ENCODE measurements at regions not wholly inside any gene's neighbourhood (a gene's known extent, or its start where the extent isn't known, plus 50 kb on each side); places are given as distances from the start of the nearest gene placed in this dataset.
"Not testable (repeated sequence)": the region's sequence is repeated elsewhere in the genome, so short reads cannot be mapped to it uniquely, and the experiment has no call there.

DNA sequence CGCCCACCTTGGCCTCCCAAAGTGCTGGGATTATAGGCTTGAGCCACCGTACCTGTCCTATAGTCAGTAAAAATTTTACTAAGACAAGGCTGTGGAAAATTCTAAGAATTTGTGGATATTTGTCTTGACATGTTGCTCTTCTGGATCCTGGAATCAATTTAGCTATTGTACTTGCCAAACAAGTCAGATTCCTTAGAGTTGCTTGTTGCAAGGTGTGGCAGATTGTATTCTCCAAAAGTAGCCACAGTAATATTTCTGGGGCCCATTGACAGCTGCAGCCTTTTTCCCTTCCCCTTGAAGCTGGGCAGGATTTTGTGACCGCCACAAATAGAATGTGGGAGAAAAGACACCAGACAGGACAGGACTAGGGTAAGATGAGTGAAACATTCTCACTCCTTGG is 98.8 kb upstream of the TMTC4 start:
- no peak for DNase-seq

DNA sequence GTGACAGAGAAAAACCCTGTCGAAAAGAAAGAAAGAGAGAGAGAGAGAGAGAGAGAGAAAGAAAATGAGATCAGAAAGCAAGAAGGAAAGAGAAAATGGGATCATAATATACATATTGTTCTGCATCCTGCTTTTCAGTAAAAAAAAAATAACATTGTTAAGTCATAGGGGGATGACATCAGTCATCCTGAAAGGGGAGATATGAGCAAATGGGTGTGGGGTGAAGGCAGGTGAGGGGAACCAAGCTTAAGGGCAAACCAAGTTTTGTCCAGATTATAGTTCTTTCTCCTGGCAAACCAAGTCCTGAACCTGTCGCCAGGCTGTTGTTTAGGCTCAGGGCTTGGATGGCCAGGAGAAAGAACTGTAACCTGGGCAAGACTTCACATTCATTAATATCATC is 92.6 kb upstream of the TMTC4 start:
- DNase-seq = no peak

DNA sequence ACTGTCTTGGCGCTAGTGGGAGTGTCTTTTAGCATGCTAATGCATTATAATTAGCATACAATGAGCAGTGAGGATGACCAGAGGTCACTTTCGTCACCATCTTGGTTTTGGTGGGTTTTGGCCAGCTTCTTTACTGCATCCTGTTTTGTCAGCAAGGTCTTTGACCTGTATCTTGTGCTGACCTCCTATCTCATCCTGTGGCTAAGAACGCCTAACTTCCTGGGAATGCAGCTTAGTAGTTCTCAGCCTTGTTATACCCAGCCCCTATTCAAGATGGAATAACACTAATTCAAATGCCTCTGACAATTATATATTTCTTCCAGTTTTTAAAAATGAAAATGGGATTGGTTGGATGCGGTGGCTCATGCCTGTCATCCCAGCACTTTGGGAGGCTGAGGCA is 92.0 kb upstream of the TMTC4 start:
- not testable (repeated sequence) for DNase-seq

DNA sequence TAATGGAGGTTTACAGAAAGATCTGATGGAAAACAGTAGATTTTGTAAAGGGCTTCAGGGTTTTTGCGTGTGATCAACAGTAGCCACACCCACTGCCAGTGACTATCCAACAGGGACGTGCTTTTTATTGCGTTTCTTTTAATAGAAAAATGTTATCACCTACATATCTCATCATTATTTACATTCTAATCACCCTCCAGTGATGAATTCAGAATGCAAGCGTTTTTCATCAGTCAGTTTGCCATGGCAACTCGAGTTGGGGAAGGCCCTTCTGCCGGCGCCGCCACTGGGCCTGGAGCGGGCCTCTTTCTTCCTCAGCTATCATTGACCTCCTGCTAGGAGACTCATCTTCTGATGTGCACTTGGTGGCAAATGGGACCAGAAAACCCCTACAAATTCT is 90.3 kb upstream of the TMTC4 start:
- no peak for DNase-seq

DNA sequence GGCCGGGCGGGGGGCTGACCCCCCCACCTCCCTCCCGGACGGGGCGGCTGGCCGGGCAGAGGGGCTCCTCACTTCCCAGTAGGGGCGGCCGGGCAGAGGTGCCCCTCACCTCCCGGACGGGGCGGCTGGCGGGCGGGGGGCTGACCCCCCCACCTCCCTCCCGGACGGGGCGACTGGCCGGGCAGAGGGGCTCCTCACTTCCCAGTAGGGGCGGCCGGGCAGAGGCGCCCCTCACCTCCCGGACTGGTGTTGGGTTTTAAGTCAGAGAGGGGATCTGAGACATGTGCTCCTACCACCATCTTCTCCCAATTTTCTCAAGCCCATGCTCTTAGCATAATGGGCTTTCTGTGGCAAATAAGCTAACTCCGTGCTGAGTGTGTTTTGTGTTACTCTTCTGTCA is 87.5 kb upstream of the TMTC4 start:
- not testable (repeated sequence) for DNase-seq

DNA sequence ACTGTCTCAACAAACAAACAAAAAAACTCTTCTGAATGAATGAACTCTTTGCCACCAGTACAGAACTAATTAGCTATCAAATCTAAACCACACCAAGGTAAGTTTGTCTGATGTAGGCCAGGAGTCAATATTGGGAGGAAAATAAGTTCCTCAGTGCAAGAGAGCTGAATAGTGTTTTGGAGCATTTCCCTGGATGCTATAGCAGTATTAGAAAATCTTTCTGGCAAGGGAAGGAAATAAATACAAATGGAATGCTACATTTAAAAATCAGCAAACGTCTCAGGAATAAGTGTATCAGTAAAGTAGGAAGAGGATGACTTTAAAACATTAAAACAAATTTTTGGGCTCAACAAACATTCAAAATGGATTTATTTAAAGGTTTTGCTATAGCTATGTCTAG is 81.3 kb upstream of the TMTC4 start:
- no peak for DNase-seq

DNA sequence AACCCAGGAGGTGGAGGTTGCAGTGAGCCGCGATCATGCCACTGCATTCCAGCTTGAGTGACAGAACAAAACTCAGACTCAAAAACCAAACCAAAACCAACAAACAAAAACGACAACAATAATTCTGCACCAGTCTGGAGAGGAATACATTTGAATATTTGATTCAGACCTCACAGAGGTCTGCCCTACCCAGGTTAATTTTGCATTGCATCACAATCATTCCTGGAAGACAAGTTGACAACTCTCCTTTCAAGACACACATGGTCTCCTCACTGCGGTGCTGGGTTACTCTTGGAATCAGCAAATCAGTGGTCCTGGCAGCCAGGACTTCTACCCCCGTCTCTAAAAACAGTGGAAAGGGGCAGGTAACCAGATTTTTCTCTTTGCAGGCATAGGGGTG is 79.9 kb upstream of the TMTC4 start:
- DNase-seq = no peak

DNA sequence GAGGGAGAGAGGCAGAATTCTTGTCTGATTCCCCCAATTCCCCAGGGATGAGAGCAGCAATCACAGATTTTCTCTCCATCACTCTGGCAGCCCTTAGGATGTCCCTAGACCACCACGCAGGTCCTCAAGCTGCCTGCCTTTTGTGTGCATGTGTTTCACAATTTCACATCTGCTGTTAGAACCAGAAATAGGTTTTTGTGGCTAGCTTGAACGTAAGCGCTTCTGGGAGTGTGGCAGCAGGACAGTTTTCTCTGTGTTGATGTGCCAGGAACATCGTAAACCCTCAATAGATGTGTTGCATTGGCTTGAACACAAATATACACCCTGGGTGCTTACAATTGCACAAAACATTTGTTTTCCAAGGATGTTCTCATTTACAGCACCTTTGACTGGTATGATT is 78.8 kb upstream of the TMTC4 start:
- peak in 4 of 58 donors; percentile 4 to 22 (median 8) for DNase-seq

DNA sequence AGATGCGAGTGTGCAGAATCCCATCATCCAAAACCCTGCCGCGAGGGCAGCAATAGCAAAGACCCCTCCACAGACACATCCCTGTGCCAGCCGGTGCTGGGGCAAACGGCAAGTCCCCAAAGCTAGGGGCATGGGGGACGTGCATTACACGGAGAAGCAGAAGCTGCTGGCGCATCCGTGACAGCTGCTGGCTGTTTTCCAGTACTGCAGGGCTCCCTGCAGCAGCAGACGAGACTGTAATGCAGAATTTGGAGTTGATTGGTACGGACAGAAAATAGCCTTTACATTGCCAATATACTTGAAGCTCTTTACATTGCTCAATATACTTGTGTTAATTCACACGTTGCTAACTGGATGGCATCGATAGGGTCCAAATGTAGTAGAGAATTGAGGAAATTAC is 77.2 kb upstream of the TMTC4 start:
- peak in 26 of 58 donors; percentile 1 to 41 (median 10) for DNase-seq

DNA sequence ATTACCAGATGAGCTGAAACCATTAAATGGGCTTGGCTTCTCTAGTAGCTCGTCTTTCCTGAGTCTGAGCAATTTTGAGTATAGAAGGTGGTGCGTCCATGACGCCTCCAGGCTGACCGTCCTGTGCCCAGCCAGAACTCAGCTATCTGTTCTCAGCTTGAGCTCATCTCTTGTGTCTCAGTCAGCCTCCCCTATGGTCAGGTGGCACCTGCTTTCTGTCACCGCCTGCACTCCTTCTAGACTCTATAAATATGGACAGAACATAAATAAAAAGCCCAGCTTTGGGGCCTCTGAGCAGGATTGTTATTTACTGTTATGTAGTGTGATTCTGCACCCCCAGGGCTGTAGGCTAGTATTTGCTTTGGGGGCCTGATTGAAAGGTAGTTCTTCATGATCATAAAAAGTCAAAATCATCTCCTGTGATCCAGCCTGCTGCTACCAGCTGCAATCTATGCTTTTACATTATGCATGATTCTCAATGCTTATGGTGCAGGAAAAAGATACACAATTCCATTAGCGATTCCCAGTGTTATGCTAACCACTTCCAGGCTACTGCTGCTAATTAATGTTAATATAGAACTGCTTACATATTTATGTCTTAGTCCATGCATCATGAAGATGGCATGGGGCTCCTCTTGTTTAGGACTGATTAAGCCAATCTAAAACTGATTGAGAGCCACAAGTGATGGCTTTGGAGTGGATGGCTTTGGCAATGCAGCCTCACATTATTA is 72.5 kb upstream of the TMTC4 start:
- no peak for DNase-seq

DNA sequence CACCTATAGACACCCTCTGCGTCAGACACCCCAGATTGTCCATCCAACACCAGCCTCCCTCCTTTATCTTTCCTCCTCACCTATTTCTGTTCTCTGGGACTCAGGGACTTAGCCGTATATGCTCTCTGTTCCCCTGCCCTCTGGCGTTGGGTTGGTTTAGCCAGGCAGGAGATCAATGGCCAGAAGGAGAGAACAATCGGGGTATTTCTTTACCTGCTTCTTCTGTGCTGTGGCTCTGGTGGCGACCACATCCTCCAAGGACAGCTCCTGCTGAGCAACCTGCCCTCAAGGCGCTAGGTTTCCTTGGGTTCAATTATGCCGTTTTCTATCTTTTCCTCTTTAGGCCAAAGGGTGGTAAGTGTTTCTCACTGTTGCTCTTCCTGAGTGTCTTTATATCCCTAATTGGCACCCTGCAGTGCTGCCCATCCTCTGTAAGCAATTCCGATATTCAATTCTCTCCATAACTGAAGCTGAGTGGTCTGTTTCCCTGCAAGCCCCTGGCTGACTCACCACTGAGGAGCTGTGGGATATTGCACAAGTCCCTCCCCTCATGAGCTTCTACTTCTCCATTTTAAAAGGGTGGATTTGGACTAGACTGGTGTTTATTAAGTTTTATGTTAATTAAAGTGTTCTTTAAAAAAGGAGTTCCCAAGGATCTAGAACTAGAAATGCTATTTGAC is 63.7 kb upstream of the TMTC4 start:
- DNase-seq = no peak

DNA sequence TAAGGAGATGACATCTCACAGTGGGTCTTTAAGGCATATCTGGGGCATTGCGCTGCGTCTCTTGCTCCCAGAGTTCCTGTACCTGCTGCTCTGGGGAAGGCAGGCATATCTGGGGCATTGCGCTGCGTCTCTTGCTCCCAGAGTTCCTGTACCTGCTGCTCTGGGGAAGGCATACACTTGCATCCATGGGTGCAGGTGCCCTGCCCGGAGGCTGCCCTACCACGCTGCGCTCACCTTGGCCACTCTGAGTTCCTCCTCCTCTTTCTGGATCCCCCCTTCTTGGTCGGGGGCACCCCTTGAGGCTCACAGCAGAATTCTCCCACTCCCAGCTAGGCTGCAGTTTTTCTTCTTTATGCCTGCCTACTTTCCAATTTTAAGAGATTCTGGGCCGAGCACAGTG is 60.9 kb upstream of the TMTC4 start:
- no peak for DNase-seq

DNA sequence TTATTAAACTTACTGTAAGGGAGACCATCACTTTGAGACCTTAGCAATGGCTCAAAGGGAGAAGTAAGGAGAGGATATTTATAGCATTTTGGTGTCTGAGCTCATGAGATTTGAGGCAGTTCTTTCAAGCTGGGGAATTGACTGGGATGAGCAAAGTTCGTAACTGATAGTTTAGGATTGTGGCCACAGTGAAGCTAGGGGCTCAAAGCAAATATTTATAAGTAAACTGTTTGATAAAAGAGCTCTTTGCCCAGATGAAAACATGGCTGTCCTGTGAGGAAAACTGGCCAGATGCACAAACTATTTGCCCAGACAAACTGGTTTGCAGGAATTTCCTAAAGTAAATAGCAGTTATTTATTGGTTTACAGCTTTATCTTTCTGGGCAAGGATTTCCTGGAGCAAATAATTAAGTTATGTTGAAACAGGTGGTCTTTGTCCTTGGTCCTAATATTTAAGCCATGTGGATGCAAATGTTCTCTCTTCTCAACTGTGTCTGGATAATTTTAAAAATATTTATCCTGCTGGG is 59.7 kb upstream of the TMTC4 start:
- DNase-seq = no peak

DNA sequence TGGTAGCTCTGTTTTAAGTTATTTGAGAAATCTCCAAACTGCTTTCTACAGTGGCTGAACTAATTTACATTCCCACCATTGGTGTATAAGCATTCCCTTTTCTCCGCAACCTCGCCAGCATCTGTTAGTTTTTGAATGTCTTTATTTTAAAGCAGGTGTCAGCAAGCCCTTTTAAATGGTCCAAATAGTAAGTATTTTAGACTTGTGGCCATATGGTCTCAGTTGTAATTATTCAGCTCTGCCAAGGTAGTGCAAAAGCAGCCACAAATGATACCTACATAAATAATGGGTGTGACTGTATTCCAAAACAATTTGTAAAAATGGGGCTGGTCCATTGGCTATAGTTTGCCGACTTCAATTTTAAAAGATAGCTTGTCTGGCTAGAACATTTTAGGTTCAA is 58.7 kb upstream of the TMTC4 start:
- no peak for DNase-seq

DNA sequence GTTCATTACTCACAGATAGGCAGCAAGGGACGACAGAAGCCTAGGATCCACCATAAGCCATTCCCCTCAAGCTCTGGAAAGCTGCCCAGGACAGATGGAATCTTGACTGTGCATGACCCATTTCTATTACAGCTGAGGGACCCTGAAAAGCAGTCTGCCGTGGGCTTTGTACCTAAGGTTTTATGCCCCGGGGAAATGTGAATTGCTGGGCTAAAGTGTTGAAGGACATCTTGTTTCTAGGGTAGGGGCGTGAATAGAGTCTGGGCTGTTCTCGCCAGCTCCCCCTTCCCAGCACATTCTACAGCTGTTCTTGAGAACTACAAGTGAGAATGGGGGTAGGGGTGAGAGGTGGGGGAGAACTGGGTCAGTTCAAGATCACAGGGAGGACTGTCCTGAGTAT is 53.6 kb upstream of the TMTC4 start:
- no peak for DNase-seq

DNA sequence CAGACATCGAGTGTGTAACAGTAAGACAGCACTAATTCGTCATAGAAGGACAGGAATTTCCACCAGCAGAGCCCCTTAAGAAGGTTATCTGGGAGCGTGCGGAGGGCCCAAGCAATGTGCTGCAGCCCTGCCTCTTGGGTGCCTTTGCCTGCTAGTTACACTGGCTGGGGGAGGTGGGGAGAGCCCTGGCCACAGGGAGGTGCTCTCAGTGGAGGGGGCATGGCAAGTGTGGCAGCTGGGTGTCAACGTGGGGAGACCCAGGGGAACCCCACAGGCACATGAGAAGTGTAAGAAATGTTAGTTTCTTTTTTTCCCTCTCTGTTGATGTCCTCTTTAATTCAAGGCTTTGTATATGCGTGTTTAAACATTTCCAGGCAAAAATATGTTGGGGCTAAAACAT is 50.9 kb upstream of the TMTC4 start:
- DNase-seq = no peak

DNA sequence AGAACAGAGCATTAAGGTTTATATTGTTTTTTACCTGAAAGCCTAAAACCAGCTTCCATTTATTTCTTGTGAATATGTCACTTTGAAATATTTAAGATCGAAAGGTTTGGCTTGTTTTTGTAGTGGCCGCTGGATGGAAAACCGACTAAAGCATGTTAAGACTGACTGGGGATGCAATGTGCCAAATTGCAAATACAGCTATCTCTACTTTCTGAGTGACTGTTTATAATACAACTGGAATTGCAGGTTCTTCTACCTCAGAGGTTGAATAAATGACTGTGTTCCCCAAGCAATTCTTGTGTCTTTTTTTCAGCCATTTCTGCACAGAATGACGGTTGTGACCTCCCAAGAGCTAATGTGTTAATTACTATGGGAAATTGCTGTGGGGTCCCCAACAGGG is 50.0 kb upstream of the TMTC4 start:
- no peak for DNase-seq

Data from anterior cingulate cortex (tissue), 58 donors.